Type B pancreatic cell (in vitro differentiated cells): ENCODE measurements at regions not wholly inside any gene's neighbourhood (a gene's known extent, or its start where the extent isn't known, plus 50 kb on each side); places are given as distances from the start of the nearest gene placed in this dataset.
"Not testable (repeated sequence)": the region's sequence is repeated elsewhere in the genome, so short reads cannot be mapped to it uniquely, and the experiment has no call there.

Source experiments
- DNase-seq: peaks from one replicate; pipeline ENCODE4 v3.0.0; 2021; ENCODE audit warnings: mixed read lengths; ENCODE audit not compliant: unreplicated experiment; ENCODE audit errors: extremely low spot score
- H3K27ac Mint-ChIP-seq: 2 replicates; pipeline ENCODE4 v1.8.0; 2021; ENCODE audit warnings: mild to moderate bottlenecking, mixed read lengths
- H3K27me3 Mint-ChIP-seq: 2 replicates; pipeline ENCODE4 v1.8.0; 2021; ENCODE audit warnings: mixed read lengths
- H3K36me3 Mint-ChIP-seq: 2 replicates; pipeline ENCODE4 v1.8.0; 2021; ENCODE audit warnings: mixed read lengths
- H3K4me1 Mint-ChIP-seq: one replicate; pipeline ENCODE4 v1.8.0; 2021; ENCODE audit warnings: mixed read lengths; ENCODE audit not compliant: unreplicated experiment
- H3K4me3 Mint-ChIP-seq: 2 replicates; pipeline ENCODE4 v1.8.0; 2021; ENCODE audit warnings: mild to moderate bottlenecking, mixed read lengths
- H3K9me3 Mint-ChIP-seq: 2 replicates; pipeline ENCODE4 v1.8.0; 2021; ENCODE audit warnings: mixed read lengths
- CTCF ChIP-seq: fragments of 200-600 bp; sonication (generic); conservative IDR thresholded peaks from 2 replicates; pipeline ENCODE4 v1.5.0; 2021; ENCODE audit warnings: antibody characterized with exemption, mild to moderate bottlenecking

- TF ChIP-seq CTCF: peak; percentile 73
- Mint-ChIP-seq H3K4me3 (no peak overlapping the region), H3K27ac (no peak overlapping the region), H3K4me1 (no peaks in the 10 kb centered on the region), H3K9me3 (no peaks in the 10 kb centered on the region), H3K27me3 (no peaks in the 10 kb centered on the region), H3K36me3 (no peaks in the 10 kb centered on the region)
- no peak for DNase-seq
Observed at GRCh38 chr12:47307680-47308399, 228.1 kb upstream of the AMIGO2 start.

GRCh38 chr12:47306773-47307679 lies 227.3 kb upstream of the AMIGO2 start:
- not testable (repeated sequence) for H3K27me3 Mint-ChIP-seq, H3K27ac Mint-ChIP-seq, H3K4me1 Mint-ChIP-seq, DNase-seq, H3K9me3 Mint-ChIP-seq, H3K36me3 Mint-ChIP-seq, H3K4me3 Mint-ChIP-seq

- H3K36me3 Mint-ChIP-seq: no peaks in the 10 kb centered on the region
- no peaks in the 10 kb centered on the region for H3K27me3 Mint-ChIP-seq
- TF ChIP-seq CTCF: no peak
- no peak for DNase-seq
- peaks cover 7% of the 10 kb centered on the region for H3K4me1 Mint-ChIP-seq
- H3K27ac Mint-ChIP-seq: no peak overlapping the region
- H3K9me3 Mint-ChIP-seq: peaks cover 4% of the 10 kb centered on the region
- H3K4me3 Mint-ChIP-seq: no peak overlapping the region
Observed at GRCh38 chr12:47306130-47306529, 226.4 kb upstream of the AMIGO2 start.

GRCh38 chr12:47305464-47305863 lies 225.7 kb upstream of the AMIGO2 start:
- H3K4me3 Mint-ChIP-seq: no peak overlapping the region
- no peaks in the 10 kb centered on the region for H3K27me3 Mint-ChIP-seq
- no peak for DNase-seq
- H3K9me3 Mint-ChIP-seq: peaks cover 4% of the 10 kb centered on the region
- no peak for TF ChIP-seq CTCF
- H3K4me1 Mint-ChIP-seq: peaks cover 7% of the 10 kb centered on the region
- H3K36me3 Mint-ChIP-seq: no peaks in the 10 kb centered on the region
- no peak overlapping the region for H3K27ac Mint-ChIP-seq

- H3K27me3 Mint-ChIP-seq: no peaks in the 10 kb centered on the region
- H3K4me3 Mint-ChIP-seq: no peak overlapping the region
- no peak overlapping the region for H3K27ac Mint-ChIP-seq
- H3K36me3 Mint-ChIP-seq: no peaks in the 10 kb centered on the region
- peaks cover 7% of the 10 kb centered on the region for H3K4me1 Mint-ChIP-seq
- DNase-seq: no peak
- peaks cover 4% of the 10 kb centered on the region for H3K9me3 Mint-ChIP-seq
- TF ChIP-seq CTCF: no peak
Observed at GRCh38 chr12:47303995-47304560, 224.3 kb upstream of the AMIGO2 start.

GRCh38 chr12:47303207-47303606 lies 223.4 kb upstream of the AMIGO2 start:
- H3K36me3 Mint-ChIP-seq: no peaks in the 10 kb centered on the region
- no peak overlapping the region for H3K27ac Mint-ChIP-seq
- no peak overlapping the region for H3K4me3 Mint-ChIP-seq
- no peak for DNase-seq
- TF ChIP-seq CTCF: no peak
- peaks cover 4% of the 10 kb centered on the region for H3K9me3 Mint-ChIP-seq
- no peaks in the 10 kb centered on the region for H3K27me3 Mint-ChIP-seq
- H3K4me1 Mint-ChIP-seq: peaks cover 7% of the 10 kb centered on the region
